ENCODE measurements at regions not wholly inside any gene's neighbourhood (a gene's known extent, or its start where the extent isn't known, plus 50 kb on each side); places are given as distances from the start of the nearest gene placed in this dataset.

- DNase-seq (ENCODE audit: low spot score): no peak
Measured at GRCh38 chr21:38658511-38658910, 147.2 kb upstream of the ETS2 start.

- DNase-seq (ENCODE audit: low spot score): no peak
Measured at GRCh38 chr21:38659936-38660332, 145.8 kb upstream of the ETS2 start.

- no peak for DNase-seq (ENCODE audit: low spot score)
Measured at GRCh38 chr21:38660333-38661196, 145.2 kb upstream of the ETS2 start.

GRCh38 chr21:38661197-38661871, 144.4 kb upstream of the ETS2 start:
- DNase-seq (ENCODE audit: low spot score): no peak

GRCh38 chr21:38661889-38662568, 143.7 kb upstream of the ETS2 start:
- DNase-seq (ENCODE audit: low spot score): no peak

GRCh38 chr21:38663282-38663681, 142.4 kb upstream of the ETS2 start:
- no peak for DNase-seq (ENCODE audit: low spot score)

GRCh38 chr21:38664315-38664714, 141.4 kb upstream of the ETS2 start:
- DNase-seq (ENCODE audit: low spot score): no peak

- no peak for DNase-seq (ENCODE audit: low spot score)
Measured at GRCh38 chr21:38664841-38665240, 140.9 kb upstream of the ETS2 start.

- no peak for DNase-seq (ENCODE audit: low spot score)
Measured at GRCh38 chr21:38667291-38667870, 138.3 kb upstream of the ETS2 start.

- no peak for DNase-seq (ENCODE audit: low spot score)
Measured at GRCh38 chr21:38668067-38668466, 137.7 kb upstream of the ETS2 start.

- DNase-seq (ENCODE audit: low spot score): no peak
Measured at GRCh38 chr21:38668541-38668940, 137.2 kb upstream of the ETS2 start.

- DNase-seq (ENCODE audit: low spot score): no peak
Measured at GRCh38 chr21:38669186-38669585, 136.5 kb upstream of the ETS2 start.

GRCh38 chr21:38670861-38671260, 134.9 kb upstream of the ETS2 start:
- no peak for DNase-seq (ENCODE audit: low spot score)

- no peak for DNase-seq (ENCODE audit: low spot score)
Measured at GRCh38 chr21:38671773-38672172, 134.0 kb upstream of the ETS2 start.

- no peak for DNase-seq (ENCODE audit: low spot score)
Measured at GRCh38 chr21:38675182-38675824, 130.4 kb upstream of the ETS2 start.

GRCh38 chr21:38678827-38679226, 126.9 kb upstream of the ETS2 start:
- DNase-seq (ENCODE audit: low spot score): no peak

- no peak for DNase-seq (ENCODE audit: low spot score)
Measured at GRCh38 chr21:38679534-38679933, 126.2 kb upstream of the ETS2 start.

GRCh38 chr21:38680401-38680800, 125.3 kb upstream of the ETS2 start:
- no peak for DNase-seq (ENCODE audit: low spot score)

GRCh38 chr21:38683222-38683621, 122.5 kb upstream of the ETS2 start:
- DNase-seq (ENCODE audit: low spot score): no peak

GRCh38 chr21:38688068-38688467, 117.7 kb upstream of the ETS2 start:
- no peak for DNase-seq (ENCODE audit: low spot score)

- DNase-seq (ENCODE audit: low spot score): no peak
Measured at GRCh38 chr21:38691631-38692030, 114.1 kb upstream of the ETS2 start.

- DNase-seq (ENCODE audit: low spot score): no peak
Measured at GRCh38 chr21:38696579-38696978, 109.2 kb upstream of the ETS2 start.

Data from ureter (tissue), 1 donor.